Ovary (tissue), 3 donors: ENCODE measurements at regions not wholly inside any gene's neighbourhood (a gene's known extent, or its start where the extent isn't known, plus 50 kb on each side); places are given as distances from the start of the nearest gene placed in this dataset.

Source experiments
- CTCF ChIP-seq, 3 donors: fragments of 450-650 bp in 2 of 3; fragments of 200-600 bp in 1 of 3; IDR thresholded peaks; one replicate each; pipeline versions ENCODE4 v1.5.1 to v1.8.0; 2016 to 2022; ENCODE audit warnings: antibody characterized with exemption in 3 of 3, mild to moderate bottlenecking in 1 of 3
- EP300 ChIP-seq: sonication (generic); formaldehyde crosslinking; IDR thresholded peaks from one replicate; pipeline ENCODE4 v1.6.1; 2017; ENCODE audit warnings: antibody characterized with exemption
- POLR2A ChIP-seq: fragments of 450-650 bp; IDR thresholded peaks from one replicate; pipeline ENCODE4 v1.6.1; 2017; ENCODE audit warnings: antibody characterized with exemption, mild to moderate bottlenecking, moderate library complexity
- donor health status: DM: no; HTN: no; CAD: no.

- TF ChIP-seq CTCF (IDR thresholded peaks at IDR 0.05), result no peak
- no peak for TF ChIP-seq POLR2A
- TF ChIP-seq EP300, result no peak
Measured at GRCh38 chr2:13681936-13682335, 950.6 kb upstream of the LRATD1 start.
